Neural progenitor cell (in vitro differentiated cells): ENCODE measurements at regions not wholly inside any gene's neighbourhood (a gene's known extent, or its start where the extent isn't known, plus 50 kb on each side); places are given as distances from the start of the nearest gene placed in this dataset.

ENCODE experiments used
- DNase-seq: peaks from one replicate; pipeline ENCODE4 v3.0.0-alpha.2; 2016; ENCODE audit warnings: low spot score
- H2AFZ ChIP-seq: fragments of 200-600 bp; sonication (generic); replicated peaks from 2 replicates; pipeline ENCODE4 v1.6.1; 2016; ENCODE audit warnings: antibody characterized with exemption
- H3F3A ChIP-seq: fragments of 200-600 bp; sonication (generic); 2 replicates; pipeline ENCODE4 v1.6.1; 2016; ENCODE audit warnings: antibody characterized with exemption, low read depth
- H3K27ac ChIP-seq: fragments of 200-600 bp; sonication (generic); 2 replicates; pipeline ENCODE4 v1.5.1; 2016; ENCODE audit warnings: mild to moderate bottlenecking
- H3K27me3 ChIP-seq: fragments of 200-600 bp; sonication (generic); 2 replicates; pipeline ENCODE4 v1.6.1; 2016; ENCODE audit warnings: mild to moderate bottlenecking, moderate library complexity
- H3K36me3 ChIP-seq: fragments of 200-600 bp; sonication (generic); 2 replicates; pipeline ENCODE4 v1.5.1; 2016
- H3K4me1 ChIP-seq: fragments of 200-600 bp; sonication (generic); 2 replicates; pipeline ENCODE4 v1.6.1; 2016; ENCODE audit warnings: mixed run types
- H3K4me2 ChIP-seq: fragments of 200-600 bp; sonication (generic); 2 replicates; pipeline ENCODE4 v1.6.1; 2016
- H3K4me3 ChIP-seq: fragments of 200-600 bp; sonication (generic); 2 replicates; pipeline ENCODE4 v1.5.1; 2016
- H3K79me2 ChIP-seq: fragments of 200-600 bp; sonication (generic); 2 replicates; pipeline ENCODE4 v1.6.1; 2016; ENCODE audit warnings: low read depth
- H3K9ac ChIP-seq: fragments of 200-600 bp; sonication (generic); 2 replicates; pipeline ENCODE4 v1.6.1; 2016
- H3K9me3 ChIP-seq: fragments of 200-600 bp; sonication (generic); 2 replicates; pipeline ENCODE4 v1.5.1; 2016; ENCODE audit warnings: low read depth
- H4K20me1 ChIP-seq: fragments of 200-600 bp; sonication (generic); 2 replicates; pipeline ENCODE4 v1.6.1; 2016; ENCODE audit warnings: low read depth
- H3K27ac Mint-ChIP-seq: 3 replicates; pipeline ENCODE4 v1.8.0; 2021; ENCODE audit warnings: mixed read lengths
- H3K27me3 Mint-ChIP-seq: 2 replicates; pipeline ENCODE4 v1.8.0; 2022; ENCODE audit warnings: low read depth, mild to moderate bottlenecking, inconsistent platforms, moderate library complexity, mixed read lengths; ENCODE audit not compliant: insufficient read depth
- H3K36me3 Mint-ChIP-seq: 3 replicates; pipeline ENCODE4 v1.8.0; 2021; ENCODE audit warnings: mixed read lengths
- H3K4me1 Mint-ChIP-seq: 3 replicates; pipeline ENCODE4 v1.8.0; 2021; ENCODE audit warnings: mixed read lengths
- H3K4me3 Mint-ChIP-seq: 3 replicates; pipeline ENCODE4 v1.8.0; 2021; ENCODE audit warnings: mild to moderate bottlenecking, moderate library complexity, mixed read lengths
- H3K9me3 Mint-ChIP-seq: 3 replicates; pipeline ENCODE4 v1.8.0; 2020; ENCODE audit warnings: mixed read lengths
- CTCF ChIP-seq: fragments of 200-600 bp; sonication (generic); IDR thresholded peaks from 2 replicates; pipeline ENCODE4 v1.5.1; 2017; ENCODE audit warnings: antibody characterized with exemption, mild to moderate bottlenecking
- EZH2 ChIP-seq: fragments of 200-600 bp; sonication (generic); IDR thresholded peaks from 2 replicates; pipeline ENCODE4 v1.6.1; 2017; ENCODE audit warnings: antibody characterized with exemption, mild to moderate bottlenecking, moderate library complexity
- EZH2phosphoT487 ChIP-seq: fragments of 200-600 bp; sonication (generic); IDR thresholded peaks from 2 replicates; pipeline ENCODE4 v1.6.1; 2017; ENCODE audit warnings: antibody characterized with exemption

- no peak overlapping the region for H3K4me2 ChIP-seq
- H3K79me2 ChIP-seq: no peaks in the 10 kb centered on the region
- no peaks in the 10 kb centered on the region for H3K9me3 ChIP-seq
- H3K27me3 Mint-ChIP-seq: peaks cover 3% of the 10 kb centered on the region
- DNase-seq: no peak
- no peaks in the 10 kb centered on the region for H3F3A ChIP-seq
- H4K20me1 ChIP-seq: no peaks in the 10 kb centered on the region
- no peak overlapping the region for H3K27ac Mint-ChIP-seq
- TF ChIP-seq EZH2phosphoT487: no peak
- no peak for TF ChIP-seq CTCF
- TF ChIP-seq EZH2: no peak
- H2AFZ ChIP-seq: no peak overlapping the region
- H3K27ac ChIP-seq: no peak overlapping the region
- H3K9me3 Mint-ChIP-seq: peaks cover 11% of the 10 kb centered on the region
- H3K9ac ChIP-seq: no peak overlapping the region
- no peak overlapping the region for H3K4me3 ChIP-seq
- no peaks in the 10 kb centered on the region for H3K4me1 ChIP-seq
- no peaks in the 10 kb centered on the region for H3K27me3 ChIP-seq
- no peak overlapping the region for H3K4me3 Mint-ChIP-seq
- H3K36me3 Mint-ChIP-seq: peaks cover 2% of the 10 kb centered on the region
- H3K36me3 ChIP-seq: no peaks in the 10 kb centered on the region
- H3K4me1 Mint-ChIP-seq: peaks cover 4% of the 10 kb centered on the region
These were observed 67.7 kb upstream of the CPM start for GRCh38 chr12:69000540-69001243.

- Mint-ChIP-seq H3K4me3 (no peak overlapping the region), H3K4me1 (peaks cover 9% of the 10 kb centered on the region), H3K36me3 (peaks cover 2% of the 10 kb centered on the region), H3K27ac (no peak overlapping the region), H3K27me3 (peaks cover 3% of the 10 kb centered on the region), H3K9me3 (peaks cover 11% of the 10 kb centered on the region)
- no peak overlapping the region for H3K27ac ChIP-seq
- no peaks in the 10 kb centered on the region for H3K27me3 ChIP-seq
- H3K9me3 ChIP-seq: no peaks in the 10 kb centered on the region
- H3K9ac ChIP-seq: no peak overlapping the region
- H3K36me3 ChIP-seq: no peaks in the 10 kb centered on the region
- TF ChIP-seq EZH2phosphoT487 (no peak), CTCF (no peak)
- peaks cover 4% of the 10 kb centered on the region for H3K4me1 ChIP-seq
- H3F3A ChIP-seq: peaks cover 1% of the 10 kb centered on the region
- no peak overlapping the region for H3K4me2 ChIP-seq
- no peak for DNase-seq
- H3K4me3 ChIP-seq: no peak overlapping the region
- peak overlapping the region; percentile 6 for H2AFZ ChIP-seq
- H4K20me1 ChIP-seq: no peaks in the 10 kb centered on the region
- H3K79me2 ChIP-seq: no peaks in the 10 kb centered on the region
These were observed 68.3 kb upstream of the CPM start for GRCh38 chr12:69001251-69001650.

- H3K4me1 ChIP-seq: peaks cover 21% of the 10 kb centered on the region
- Mint-ChIP-seq H3K27me3 (peaks cover 3% of the 10 kb centered on the region), H3K27ac (no peak overlapping the region), H3K4me3 (no peak overlapping the region), H3K36me3 (no peaks in the 10 kb centered on the region), H3K9me3 (peaks cover 4% of the 10 kb centered on the region), H3K4me1 (peaks cover 24% of the 10 kb centered on the region)
- H4K20me1 ChIP-seq: no peaks in the 10 kb centered on the region
- no peak overlapping the region for H3K9ac ChIP-seq
- no peak overlapping the region for H3K27ac ChIP-seq
- DNase-seq: no peak
- H3F3A ChIP-seq: peaks cover 19% of the 10 kb centered on the region
- no peaks in the 10 kb centered on the region for H3K79me2 ChIP-seq
- H2AFZ ChIP-seq: no peak overlapping the region
- no peak overlapping the region for H3K4me2 ChIP-seq
- H3K27me3 ChIP-seq: no peaks in the 10 kb centered on the region
- H3K9me3 ChIP-seq: no peaks in the 10 kb centered on the region
- H3K36me3 ChIP-seq: no peaks in the 10 kb centered on the region
- no peak overlapping the region for H3K4me3 ChIP-seq
- no peak for TF ChIP-seq EZH2
- TF ChIP-seq EZH2phosphoT487: no peak
- no peak for TF ChIP-seq CTCF
These were observed 70.0 kb upstream of the CPM start for GRCh38 chr12:69002969-69003368.
